HEK293 (cell line): ENCODE measurements at regions not wholly inside any gene's neighbourhood (a gene's known extent, or its start where the extent isn't known, plus 50 kb on each side); places are given as distances from the start of the nearest gene placed in this dataset.

ENCODE experiments used
- CTCF ChIA-PET: fragments of 350-600 bp; formaldehyde crosslinking; extraction: SDS; loops from one replicate; lab custom pipeline; 2021; ENCODE audit warnings: antibody characterized with exemption; lab: Yijun Ruan, JAX
- POLR2A ChIA-PET: fragments of 300-600 bp; formaldehyde crosslinking; extraction: SDS; loops from one replicate; lab custom pipeline; 2020; ENCODE audit warnings: antibody characterized with exemption, inconsistent platforms; lab: Yijun Ruan, JAX
- H3K27ac ChIP-seq: fragments of 200-500 bp; sonication (Bioruptor generic); 2 replicates; pipeline ENCODE4 v1.5.1; 2014; ENCODE audit warnings: low read depth, low read length, control low read depth, inconsistent platforms; ENCODE audit errors: extremely low read depth
- H3K36me3 ChIP-seq, 2 experiments: fragments of 200-500 bp in 1 of 2; sonication (Bioruptor generic) in 1 of 2; 1 replicate in 1 of 2; 2 replicates in 1 of 2; pipeline ENCODE4 v1.5.1; 2014 to 2017; ENCODE audit warnings: inconsistent platforms in 2 of 2, low read length in 2 of 2; ENCODE audit not compliant: control insufficient read depth in 2 of 2, insufficient read depth in 1 of 2
- H3K4me1 ChIP-seq: fragments of 200-500 bp; sonication (Bioruptor generic); 2 replicates; pipeline ENCODE4 v1.5.1; 2014; ENCODE audit warnings: mild to moderate bottlenecking, low read length, inconsistent platforms; ENCODE audit not compliant: control insufficient read depth, insufficient read depth
- H3K4me3 ChIP-seq: 2 replicates; pipeline ENCODE4 v1.5.1; 2011; ENCODE audit warnings: low read depth, mild to moderate bottlenecking, control low read depth, low read length, moderate library complexity
- H3K9me3 ChIP-seq: fragments of 200-500 bp; sonication (Bioruptor generic); 2 replicates; pipeline ENCODE4 v1.5.1; 2014; ENCODE audit warnings: low read depth, low read length, inconsistent platforms; ENCODE audit not compliant: control insufficient read depth, insufficient read depth
- GLI2 ChIP-seq: fragments of 450-650 bp; formaldehyde crosslinking; IDR thresholded peaks from 2 replicates; pipeline ENCODE4; 2017; ENCODE audit warnings: missing biosample characterization, missing genetic modification characterization, low read depth, borderline replicate concordance
- HOXA7 ChIP-seq: sonication (generic); formaldehyde crosslinking; IDR thresholded peaks from 2 replicates; pipeline ENCODE4 v1.8.1; 2022; ENCODE audit warnings: missing genetic modification reagents, borderline replicate concordance
- HOXD13 ChIP-seq: sonication (generic); formaldehyde crosslinking; IDR thresholded peaks from 2 replicates; pipeline ENCODE4 v1.8.0; 2022; ENCODE audit warnings: missing genetic modification reagents, borderline replicate concordance
- KLF1 ChIP-seq: fragments of 450-650 bp; formaldehyde crosslinking; IDR thresholded peaks from 2 replicates; pipeline ENCODE4 v1.5.1; 2016; ENCODE audit warnings: missing biosample characterization, missing genetic modification characterization
- MEIS1 ChIP-seq: sonication (generic); formaldehyde crosslinking; IDR thresholded peaks from 2 replicates; pipeline ENCODE4 v1.8.1; 2022; ENCODE audit warnings: missing genetic modification reagents, mild to moderate bottlenecking, borderline replicate concordance
- MYNN ChIP-seq: fragments of 450-650 bp; formaldehyde crosslinking; IDR thresholded peaks from 2 replicates; pipeline ENCODE4 v1.5.1; 2016; ENCODE audit warnings: missing biosample characterization, missing genetic modification characterization, borderline replicate concordance
- REPIN1 ChIP-seq: fragments of 450-650 bp; formaldehyde crosslinking; IDR thresholded peaks from 2 replicates; pipeline ENCODE4 v1.5.1; 2017; ENCODE audit warnings: missing biosample characterization, missing genetic modification characterization, low read depth
- SCRT2 ChIP-seq: fragments of 450-650 bp; formaldehyde crosslinking; IDR thresholded peaks from 2 replicates; pipeline ENCODE4 v1.5.1; 2016; ENCODE audit warnings: missing biosample characterization, missing genetic modification characterization
- SP2 ChIP-seq: fragments of 450-650 bp; formaldehyde crosslinking; IDR thresholded peaks from 2 replicates; pipeline ENCODE4 v1.5.1; 2016; ENCODE audit warnings: missing biosample characterization, missing genetic modification characterization
- WT1 ChIP-seq: fragments of 450-650 bp; formaldehyde crosslinking; IDR thresholded peaks from 2 replicates; pipeline ENCODE4 v1.5.1; 2016; ENCODE audit warnings: missing biosample characterization, missing genetic modification characterization
- ZNF112 ChIP-seq: fragments of 450-650 bp; formaldehyde crosslinking; IDR thresholded peaks from 2 replicates; pipeline ENCODE4 v1.5.0; 2017; ENCODE audit warnings: missing biosample characterization, missing genetic modification characterization
- ZNF16 ChIP-seq: fragments of 450-650 bp; formaldehyde crosslinking; IDR thresholded peaks from 2 replicates; pipeline ENCODE4 v1.5.1; 2016; ENCODE audit warnings: low read depth, missing biosample characterization, missing genetic modification characterization
- ZNF169 ChIP-seq: fragments of 450-650 bp; formaldehyde crosslinking; IDR thresholded peaks from 2 replicates; pipeline ENCODE4 v1.5.1; 2016; ENCODE audit warnings: missing biosample characterization, missing genetic modification characterization
- ZNF274 ChIP-seq, 2 experiments: fragments of 200-500 bp in 1 of 2; fragments of 450-650 bp in 1 of 2; sonication (Bioruptor generic) in 1 of 2; formaldehyde crosslinking in 1 of 2; IDR thresholded peaks; 2 replicates each; pipeline versions ENCODE4 v1.5.1 to v1.6.1; 2014 to 2016; ENCODE audit warnings: borderline replicate concordance in 1 of 2, inconsistent platforms in 1 of 2, low read length in 1 of 2, missing biosample characterization in 1 of 2, missing genetic modification characterization in 1 of 2
- ZNF404 ChIP-seq: fragments of 450-650 bp; formaldehyde crosslinking; IDR thresholded peaks from 2 replicates; pipeline ENCODE4 v1.5.1; 2017; ENCODE audit warnings: missing biosample characterization, missing genetic modification characterization
- ZNF529 ChIP-seq: fragments of 450-650 bp; formaldehyde crosslinking; IDR thresholded peaks from 2 replicates; pipeline ENCODE4 v1.5.1; 2017; ENCODE audit warnings: missing genetic modification characterization, missing biosample characterization; ENCODE audit not compliant: insufficient replicate concordance
- ZNF561 ChIP-seq: fragments of 450-650 bp; IDR thresholded peaks from 2 replicates; pipeline ENCODE4 v1.5.1; 2018; ENCODE audit warnings: missing biosample characterization, missing genetic modification characterization, borderline replicate concordance
- ZNF600 ChIP-seq: fragments of 450-650 bp; formaldehyde crosslinking; IDR thresholded peaks from 2 replicates; pipeline ENCODE4 v1.5.1; 2016; ENCODE audit warnings: missing biosample characterization, missing genetic modification characterization
- ZNF621 ChIP-seq: fragments of 450-650 bp; formaldehyde crosslinking; IDR thresholded peaks from 2 replicates; pipeline ENCODE4 v1.5.1; 2017; ENCODE audit warnings: missing biosample characterization, missing genetic modification characterization
- ZNF660 ChIP-seq: fragments of 450-650 bp; IDR thresholded peaks from 2 replicates; pipeline ENCODE4 v1.5.1; 2018; ENCODE audit warnings: missing biosample characterization, mild to moderate bottlenecking, missing genetic modification characterization
- ZXDB ChIP-seq: fragments of 450-650 bp; formaldehyde crosslinking; IDR thresholded peaks from 2 replicates; pipeline ENCODE4 v1.5.1; 2016; ENCODE audit warnings: missing biosample characterization, missing genetic modification characterization
- TF ChIP-seq, protein P1 (sequence below): fragments of 450-650 bp; IDR thresholded peaks from 2 replicates; pipeline ENCODE4 v1.5.1; 2018; ENCODE audit warnings: missing biosample characterization, mild to moderate bottlenecking, missing genetic modification characterization
- TF ChIP-seq, protein P2 (sequence below): fragments of 450-650 bp; formaldehyde crosslinking; IDR thresholded peaks from 2 replicates; pipeline ENCODE4 v1.5.1; 2016; ENCODE audit warnings: missing biosample characterization, missing genetic modification characterization
- TF ChIP-seq, protein P3 (sequence below): fragments of 450-650 bp; formaldehyde crosslinking; IDR thresholded peaks from 2 replicates; pipeline ENCODE4 v1.5.1; 2016; ENCODE audit warnings: missing biosample characterization, missing genetic modification characterization
- TF ChIP-seq, protein P4 (sequence below): fragments of 450-650 bp; formaldehyde crosslinking; IDR thresholded peaks from 2 replicates; pipeline ENCODE4 v1.5.1; 2016; ENCODE audit warnings: missing biosample characterization, missing genetic modification characterization

DNA sequence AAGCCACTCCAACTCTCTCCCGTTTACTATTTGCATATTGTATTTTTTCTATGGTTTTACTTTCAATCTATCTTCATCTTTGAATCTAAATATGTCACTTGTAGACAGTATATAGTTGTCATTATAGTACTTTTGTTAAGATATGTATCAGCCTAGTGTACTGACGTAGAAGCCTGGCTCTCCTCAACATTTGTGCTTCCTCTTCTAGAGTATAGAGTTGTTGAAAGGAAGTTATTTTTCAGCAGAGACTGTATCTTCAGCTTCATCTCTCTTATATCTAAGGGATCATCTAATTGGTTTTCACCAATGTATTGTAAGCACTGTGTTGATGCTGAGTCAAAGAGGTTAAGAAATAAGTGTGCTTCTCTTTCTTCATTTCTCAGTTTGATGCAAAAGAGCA is 192.8 kb downstream of the LMO4 start (continued):
- TF ChIP-seq, protein P1, sequence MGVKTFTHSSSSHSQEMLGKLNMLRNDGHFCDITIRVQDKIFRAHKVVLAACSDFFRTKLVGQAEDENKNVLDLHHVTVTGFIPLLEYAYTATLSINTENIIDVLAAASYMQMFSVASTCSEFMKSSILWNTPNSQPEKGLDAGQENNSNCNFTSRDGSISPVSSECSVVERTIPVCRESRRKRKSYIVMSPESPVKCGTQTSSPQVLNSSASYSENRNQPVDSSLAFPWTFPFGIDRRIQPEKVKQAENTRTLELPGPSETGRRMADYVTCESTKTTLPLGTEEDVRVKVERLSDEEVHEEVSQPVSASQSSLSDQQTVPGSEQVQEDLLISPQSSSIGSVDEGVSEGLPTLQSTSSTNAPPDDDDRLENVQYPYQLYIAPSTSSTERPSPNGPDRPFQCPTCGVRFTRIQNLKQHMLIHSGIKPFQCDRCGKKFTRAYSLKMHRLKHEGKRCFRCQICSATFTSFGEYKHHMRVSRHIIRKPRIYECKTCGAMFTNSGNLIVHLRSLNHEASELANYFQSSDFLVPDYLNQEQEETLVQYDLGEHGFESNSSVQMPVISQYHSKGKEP (tag by site-specific recombination): no peak
- TF ChIP-seq ZNF660 (tag by site-specific recombination) (no peak), ZNF112 (no peak), ZNF274 (IDR thresholded peaks at IDR 0.05; ENCODE audit: low read length) (no peak), ZNF274 (tag by site-specific recombination; IDR thresholded peaks at IDR 0.05; ENCODE audit: borderline replicate concordance) (no peak), ZNF404 (no peak)
- TF ChIP-seq, all 188 proteins: peak for 0

DNA sequence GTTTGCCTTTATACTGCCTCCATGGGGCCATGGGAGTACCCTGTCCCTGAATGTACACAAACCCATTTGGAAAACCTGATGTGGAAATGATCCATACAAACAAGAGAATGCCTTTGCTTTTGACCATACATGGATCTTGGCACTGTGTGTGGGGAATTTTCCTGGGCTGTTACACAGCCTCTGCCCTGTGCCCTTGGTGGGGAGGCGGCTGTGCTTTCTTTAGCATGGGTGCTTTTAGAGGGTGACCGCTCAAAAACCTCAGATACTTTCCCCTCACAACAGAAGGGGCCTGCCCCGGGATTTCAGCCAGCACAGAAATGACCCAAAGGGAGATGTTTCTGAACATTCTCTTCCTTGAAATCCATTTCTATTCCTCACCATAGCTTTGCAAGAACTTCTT is 194.8 kb downstream of the LMO4 start:
- no peak overlapping the region for H3K27ac ChIP-seq
- no peaks in the 10 kb centered on the region for H3K4me1 ChIP-seq
- TF ChIP-seq ZNF16 (tag by site-specific recombination): no peak
- no peak for TF ChIP-seq SP2 (tag by site-specific recombination)
- no peak for TF ChIP-seq ZNF529
- TF ChIP-seq, protein P2, sequence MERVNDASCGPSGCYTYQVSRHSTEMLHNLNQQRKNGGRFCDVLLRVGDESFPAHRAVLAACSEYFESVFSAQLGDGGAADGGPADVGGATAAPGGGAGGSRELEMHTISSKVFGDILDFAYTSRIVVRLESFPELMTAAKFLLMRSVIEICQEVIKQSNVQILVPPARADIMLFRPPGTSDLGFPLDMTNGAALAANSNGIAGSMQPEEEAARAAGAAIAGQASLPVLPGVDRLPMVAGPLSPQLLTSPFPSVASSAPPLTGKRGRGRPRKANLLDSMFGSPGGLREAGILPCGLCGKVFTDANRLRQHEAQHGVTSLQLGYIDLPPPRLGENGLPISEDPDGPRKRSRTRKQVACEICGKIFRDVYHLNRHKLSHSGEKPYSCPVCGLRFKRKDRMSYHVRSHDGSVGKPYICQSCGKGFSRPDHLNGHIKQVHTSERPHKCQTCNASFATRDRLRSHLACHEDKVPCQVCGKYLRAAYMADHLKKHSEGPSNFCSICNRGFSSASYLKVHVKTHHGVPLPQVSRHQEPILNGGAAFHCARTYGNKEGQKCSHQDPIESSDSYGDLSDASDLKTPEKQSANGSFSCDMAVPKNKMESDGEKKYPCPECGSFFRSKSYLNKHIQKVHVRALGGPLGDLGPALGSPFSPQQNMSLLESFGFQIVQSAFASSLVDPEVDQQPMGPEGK: no peak
- TF ChIP-seq ZNF169 (tag by site-specific recombination): no peak
- no peak for TF ChIP-seq HOXD13
- no peak for TF ChIP-seq HOXA7 (CRISPR knock-in tag)
- TF ChIP-seq MYNN: no peak
- TF ChIP-seq KLF1 (tag by site-specific recombination): no peak
- no peak for TF ChIP-seq MEIS1 (CRISPR knock-in tag)
- TF ChIP-seq, protein P3, sequence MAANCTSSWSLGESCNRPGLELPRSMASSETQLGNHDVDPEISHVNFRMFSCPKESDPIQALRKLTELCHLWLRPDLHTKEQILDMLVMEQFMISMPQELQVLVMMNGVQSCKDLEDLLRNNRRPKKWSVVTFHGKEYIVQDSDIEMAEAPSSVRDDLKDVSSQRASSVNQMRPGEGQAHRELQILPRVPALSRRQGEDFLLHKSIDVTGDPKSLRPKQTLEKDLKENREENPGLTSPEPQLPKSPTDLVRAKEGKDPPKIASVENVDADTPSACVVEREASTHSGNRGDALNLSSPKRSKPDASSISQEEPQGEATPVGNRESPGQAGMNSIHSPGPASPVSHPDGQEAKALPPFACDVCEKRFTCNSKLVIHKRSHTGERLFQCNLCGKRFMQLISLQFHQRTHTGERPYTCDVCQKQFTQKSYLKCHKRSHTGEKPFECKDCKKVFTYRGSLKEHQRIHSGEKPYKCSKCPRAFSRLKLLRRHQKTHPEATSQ (tag by site-specific recombination): no peak
- TF ChIP-seq SCRT2 (tag by site-specific recombination): no peak
- CTCF ChIA-PET: no interaction called here
- H3K4me3 ChIP-seq: no peak overlapping the region
- POLR2A ChIA-PET: no interaction called here
- no peaks in the 10 kb centered on the region for H3K9me3 ChIP-seq
- no peaks in the 10 kb centered on the region for H3K36me3 ChIP-seq

DNA sequence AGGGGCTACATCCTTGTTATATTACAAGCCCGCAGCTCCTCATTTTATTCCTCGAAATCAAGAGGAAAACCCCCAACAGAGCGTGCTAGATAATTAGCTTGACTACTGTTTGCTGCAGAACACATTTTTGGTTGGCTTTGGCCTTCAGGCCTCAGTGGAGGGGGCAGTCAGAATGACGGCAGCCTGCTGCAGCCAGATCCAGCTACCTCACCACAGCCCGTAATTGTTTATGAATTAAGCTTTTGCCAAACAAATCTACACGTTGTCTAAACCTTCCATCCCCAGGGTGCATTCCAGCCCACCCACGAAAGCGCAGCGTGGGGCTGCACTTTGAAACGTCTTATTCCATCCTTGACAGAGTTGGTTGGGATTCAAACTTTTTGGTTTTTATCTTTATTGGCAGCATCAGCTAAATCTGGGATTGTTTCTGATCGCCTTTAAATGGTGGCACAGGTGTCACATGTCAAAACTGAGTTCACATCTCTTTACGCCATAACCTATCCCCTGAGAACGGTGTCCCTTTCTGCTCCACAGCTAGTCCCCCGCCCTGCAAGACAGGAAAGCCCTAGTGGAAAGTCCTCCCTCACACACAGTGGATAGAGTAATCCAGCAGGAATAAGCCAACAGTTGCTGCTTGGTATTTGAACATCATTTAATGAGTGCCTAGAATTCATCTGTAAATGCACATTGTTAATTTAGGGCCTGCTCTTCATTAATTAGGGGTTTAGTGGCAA is 195.5 kb downstream of the LMO4 start:
- Histone ChIP-seq H3K4me1 (no peaks in the 10 kb centered on the region), H3K27ac (no peak overlapping the region), H3K4me3 (no peak overlapping the region), H3K9me3 (no peaks in the 10 kb centered on the region), H3K36me3 (no peaks in the 10 kb centered on the region)
- POLR2A ChIA-PET: no interaction called here
- CTCF ChIA-PET: no interaction called here
- TF ChIP-seq, protein P4, sequence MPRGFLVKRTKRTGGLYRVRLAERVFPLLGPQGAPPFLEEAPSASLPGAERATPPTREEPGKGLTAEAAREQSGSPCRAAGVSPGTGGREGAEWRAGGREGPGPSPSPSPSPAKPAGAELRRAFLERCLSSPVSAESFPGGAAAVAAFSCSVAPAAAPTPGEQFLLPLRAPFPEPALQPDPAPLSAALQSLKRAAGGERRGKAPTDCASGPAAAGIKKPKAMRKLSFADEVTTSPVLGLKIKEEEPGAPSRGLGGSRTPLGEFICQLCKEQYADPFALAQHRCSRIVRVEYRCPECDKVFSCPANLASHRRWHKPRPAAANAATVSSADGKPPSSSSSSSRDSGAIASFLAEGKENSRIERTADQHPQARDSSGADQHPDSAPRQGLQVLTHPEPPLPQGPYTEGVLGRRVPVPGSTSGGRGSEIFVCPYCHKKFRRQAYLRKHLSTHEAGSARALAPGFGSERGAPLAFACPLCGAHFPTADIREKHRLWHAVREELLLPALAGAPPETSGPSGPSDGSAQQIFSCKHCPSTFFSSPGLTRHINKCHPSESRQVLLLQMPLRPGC: no peak
- TF ChIP-seq REPIN1: no peak
- no peak for TF ChIP-seq ZNF621 (tag by site-specific recombination)
- no peak for TF ChIP-seq ZXDB (tag by site-specific recombination)
- no peak for TF ChIP-seq ZNF600
- no peak for TF ChIP-seq WT1 (tag by site-specific recombination)
- no peak for TF ChIP-seq ZNF561 (tag by site-specific recombination)
- no peak for TF ChIP-seq GLI2 (tag by site-specific recombination)
